Breast epithelium (tissue), 3 donors: ENCODE measurements at regions not wholly inside any gene's neighbourhood (a gene's known extent, or its start where the extent isn't known, plus 50 kb on each side); places are given as distances from the start of the nearest gene placed in this dataset.

Experiments used
- CTCF ChIP-seq, 3 donors: fragments of 450-650 bp; IDR thresholded peaks; one replicate each; pipeline ENCODE4 v1.5.1; 2016 to 2017; ENCODE audit warnings: antibody characterized with exemption in 3 of 3, mild to moderate bottlenecking in 3 of 3, moderate library complexity in 3 of 3
- POLR2A ChIP-seq: fragments of 450-650 bp; IDR thresholded peaks from one replicate; pipeline ENCODE4 v1.6.1; 2016; ENCODE audit warnings: antibody characterized with exemption, mild to moderate bottlenecking, moderate library complexity
- POLR2AphosphoS5 ChIP-seq, 3 donors: sonication (generic); formaldehyde crosslinking; IDR thresholded peaks; one replicate each; pipeline ENCODE4 v1.6.1; 2017; ENCODE audit warnings: antibody characterized with exemption in 3 of 3

- no peak for TF ChIP-seq CTCF (IDR thresholded peaks at IDR 0.05)
- TF ChIP-seq POLR2A, result no peak
- TF ChIP-seq POLR2AphosphoS5 (IDR thresholded peaks at IDR 0.05), result no peak
These were observed 1188.4 kb upstream of the AUTS2 start for GRCh38 chr7:68409851-68410250.
